ENCODE measurements at regions not wholly inside any gene's neighbourhood (a gene's known extent, or its start where the extent isn't known, plus 50 kb on each side); places are given as distances from the start of the nearest gene placed in this dataset.

- Histone ChIP-seq H3K36me3 (ENCODE audit: insufficient read depth, low read length) (no peaks in the 10 kb centered on the region), H3K9me3 (ENCODE audit: control insufficient read depth in 1 of 2, insufficient read depth in 1 of 2, low read length in 2 of 2) (no peaks in the 10 kb centered on the region), H3K27ac (ENCODE audit: low read depth in 1 of 2, low read length in 2 of 2) (no peak overlapping the region), H3K27me3 (ENCODE audit: control insufficient read depth in 1 of 2, insufficient read depth in 2 of 2, low read length in 2 of 2) (no peaks in the 10 kb centered on the region), H3K4me1 (ENCODE audit: insufficient read depth, low read length) (no peaks in the 10 kb centered on the region), H3K4me3 (ENCODE audit: low read length) (no peak overlapping the region)
- no peak for DNase-seq
- Mint-ChIP-seq H3K36me3 (ENCODE audit: low read depth) (no peaks in the 10 kb centered on the region), H3K4me3 (no peak overlapping the region), H3K27me3 (no peaks in the 10 kb centered on the region), H3K9me3 (no peaks in the 10 kb centered on the region), H3K27ac (no peak overlapping the region), H3K4me1 (ENCODE audit: low read depth) (peaks cover 25% of the 10 kb centered on the region)
- no peak for TF ChIP-seq CTCF (IDR thresholded peaks at IDR 0.05)
- ATAC-seq (ENCODE audit: poor library complexity): no peak
- POLR2A ChIA-PET: interaction anchor here (1.7 kb wide), 1 partner anchor 36 kb away, joined by 3 read pairs; no protein-coding TSS in a partner anchor
- intact Hi-C loops (cut with DNase I, micrococcal nuclease): loop anchor here in 1 of 2 experiments (2.0 kb wide), 1 partner anchor 19 kb away; no protein-coding TSS in a partner anchor
- CTCF ChIA-PET: interaction anchor here (0.6 kb wide), 1 partner anchor 42 kb away, joined by 3 read pairs; no protein-coding TSS in a partner anchor
Measured at GRCh38 chr4:80145739-80146138, 51.6 kb upstream of the PRDM8 start.

GRCh38 chr4:80144676-80145470, 52.4 kb upstream of the PRDM8 start:
- Mint-ChIP-seq H3K27ac (no peak overlapping the region), H3K27me3 (no peaks in the 10 kb centered on the region), H3K9me3 (no peaks in the 10 kb centered on the region), H3K4me3 (no peak overlapping the region), H3K36me3 (ENCODE audit: low read depth) (no peaks in the 10 kb centered on the region), H3K4me1 (ENCODE audit: low read depth) (peaks cover 32% of the 10 kb centered on the region)
- CTCF ChIA-PET: interaction anchor here (0.7 to 1.2 kb wide), 2 partner anchors 8 to 167 kb away, joined by 3 to 6 read pairs; no protein-coding TSS in a partner anchor
- Histone ChIP-seq H3K27ac (ENCODE audit: low read depth in 1 of 2, low read length in 2 of 2) (no peak overlapping the region), H3K4me3 (ENCODE audit: low read length) (no peak overlapping the region), H3K9me3 (ENCODE audit: control insufficient read depth in 1 of 2, insufficient read depth in 1 of 2, low read length in 2 of 2) (no peaks in the 10 kb centered on the region), H3K27me3 (ENCODE audit: control insufficient read depth in 1 of 2, insufficient read depth in 2 of 2, low read length in 2 of 2) (no peaks in the 10 kb centered on the region), H3K4me1 (ENCODE audit: insufficient read depth, low read length) (peaks cover 7% of the 10 kb centered on the region), H3K36me3 (ENCODE audit: insufficient read depth, low read length) (no peaks in the 10 kb centered on the region)
- no peak for ATAC-seq (ENCODE audit: poor library complexity)
- POLR2A ChIA-PET: interaction anchor here (1.0 kb wide), 1 partner anchor 128 kb away, joined by 3 read pairs; no protein-coding TSS in a partner anchor
- intact Hi-C loops (cut with DNase I, micrococcal nuclease): loop anchor here in 1 of 2 experiments (2.0 kb wide), 1 partner anchor 18 kb away; no protein-coding TSS in a partner anchor
- TF ChIP-seq CTCF (IDR thresholded peaks at IDR 0.05): no peak
- no peak for DNase-seq

DNA sequence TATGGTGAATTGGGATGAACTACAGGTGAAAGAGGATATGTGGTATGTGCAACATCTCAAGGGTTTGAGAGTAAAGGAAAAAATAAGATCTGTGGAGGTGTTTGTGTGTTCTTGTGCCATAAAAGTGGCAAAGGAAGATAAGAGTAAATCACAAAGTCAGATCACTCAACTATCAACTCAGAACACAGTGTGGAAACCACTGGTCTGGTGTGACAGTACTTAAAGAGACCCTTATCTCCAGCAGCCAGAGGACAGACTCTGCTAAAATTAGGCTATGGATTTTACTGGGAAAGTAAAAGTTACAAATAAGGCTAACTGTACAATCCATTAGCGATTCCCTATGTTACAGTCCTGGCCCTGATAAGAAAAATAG, 54.0 kb upstream of the PRDM8 start:
- ChIA-PET POLR2A (no interaction called here), CTCF (no interaction called here)
- no peak overlapping the region for H3K4me3 Mint-ChIP-seq
- no peaks in the 10 kb centered on the region for H3K36me3 ChIP-seq (ENCODE audit: insufficient read depth, low read length)
- H3K27me3 Mint-ChIP-seq: no peaks in the 10 kb centered on the region
- no peak overlapping the region for H3K27ac ChIP-seq (ENCODE audit: low read depth in 1 of 2, low read length in 2 of 2)
- no peaks in the 10 kb centered on the region for H3K9me3 Mint-ChIP-seq
- no peaks in the 10 kb centered on the region for H3K36me3 Mint-ChIP-seq (ENCODE audit: low read depth)
- peaks cover 48% of the 10 kb centered on the region for H3K4me1 Mint-ChIP-seq (ENCODE audit: low read depth)
- intact Hi-C loops (cut with DNase I, micrococcal nuclease): no loop called here
- H3K9me3 ChIP-seq (ENCODE audit: control insufficient read depth in 1 of 2, insufficient read depth in 1 of 2, low read length in 2 of 2): no peaks in the 10 kb centered on the region
- no peaks in the 10 kb centered on the region for H3K27me3 ChIP-seq (ENCODE audit: control insufficient read depth in 1 of 2, insufficient read depth in 2 of 2, low read length in 2 of 2)
- no peak overlapping the region for H3K4me3 ChIP-seq (ENCODE audit: low read length)
- TF ChIP-seq CTCF (IDR thresholded peaks at IDR 0.05): no peak
- no peak overlapping the region for H3K27ac Mint-ChIP-seq
- no peak for DNase-seq
- H3K4me1 ChIP-seq (ENCODE audit: insufficient read depth, low read length): peaks cover 12% of the 10 kb centered on the region
- no peak for ATAC-seq (ENCODE audit: poor library complexity)

All from CD4-positive, alpha-beta T cell (primary cell).